HG02678 (cell line): ENCODE measurements at regions not wholly inside any gene's neighbourhood (a gene's known extent, or its start where the extent isn't known, plus 50 kb on each side); places are given as distances from the start of the nearest gene placed in this dataset.
"Not testable (repeated sequence)": the region's sequence is repeated elsewhere in the genome, so short reads cannot be mapped to it uniquely, and the experiment has no call there.

Experiments
- ATAC-seq: cut with Tn5 transposase; IDR thresholded peaks from one replicate; pipeline ENCODE4 v1.9.1; 2021; ENCODE audit warnings: mild to moderate bottlenecking, moderate library complexity; ENCODE audit not compliant: unreplicated experiment

- ATAC-seq = no peak
Observed at GRCh38 chr1:172833954-172834353, 175.1 kb downstream of the FASLG start.

DNA sequence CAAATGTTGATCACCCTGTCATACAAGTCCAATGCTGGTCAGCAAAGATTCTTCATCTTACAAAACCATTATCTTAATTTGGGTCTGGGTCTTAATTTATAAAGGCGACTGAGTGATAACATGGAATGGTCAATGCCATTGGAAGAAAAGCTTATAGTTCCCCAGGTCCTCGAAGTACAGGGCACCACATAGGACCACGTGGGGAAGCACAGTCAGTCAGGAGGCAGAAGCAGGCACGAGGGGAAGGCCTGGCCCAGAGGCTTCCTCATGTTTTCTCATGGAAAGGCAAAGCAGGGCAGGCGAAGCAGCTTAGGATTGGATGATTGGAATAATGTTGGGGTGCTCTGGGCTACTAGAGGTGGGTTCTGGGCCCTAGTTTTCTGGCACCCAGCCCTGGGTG lies 175.7 kb downstream of the FASLG start:
- ATAC-seq = no peak

GRCh38 chr1:172835834-172836233 lies 176.9 kb downstream of the FASLG start:
- ATAC-seq = no peak

GRCh38 chr1:172837816-172838679 lies 179.1 kb downstream of the FASLG start:
- no peak for ATAC-seq

- ATAC-seq = no peak
Observed at GRCh38 chr1:172838680-172839313, 179.9 kb downstream of the FASLG start.

DNA sequence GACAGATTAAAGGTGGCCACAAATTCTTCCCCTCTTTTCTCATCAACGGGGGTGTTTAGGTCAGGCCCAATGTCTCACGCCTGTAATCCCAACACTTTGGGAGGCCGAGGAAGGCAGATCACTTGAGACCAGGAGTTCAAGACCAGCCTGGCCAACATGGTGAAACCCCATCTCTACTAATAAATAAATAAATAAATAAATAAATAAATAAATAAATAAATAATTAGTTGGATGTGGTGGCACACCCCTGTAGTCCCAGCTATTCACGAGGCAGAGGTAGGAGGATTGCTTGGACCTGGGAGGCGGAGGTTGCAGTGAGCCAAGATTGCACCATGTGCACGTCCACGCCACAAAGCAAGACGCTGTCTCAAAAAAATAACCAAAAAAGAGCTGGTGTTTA lies 180.7 kb downstream of the FASLG start:
- not testable (repeated sequence) for ATAC-seq

- ATAC-seq = no peak
Observed at GRCh38 chr1:172843444-172843843, 184.5 kb downstream of the FASLG start.

GRCh38 chr1:172845371-172845770 lies 186.5 kb downstream of the FASLG start:
- no peak for ATAC-seq

GRCh38 chr1:172845865-172846264 lies 187.0 kb downstream of the FASLG start:
- ATAC-seq = no peak

DNA sequence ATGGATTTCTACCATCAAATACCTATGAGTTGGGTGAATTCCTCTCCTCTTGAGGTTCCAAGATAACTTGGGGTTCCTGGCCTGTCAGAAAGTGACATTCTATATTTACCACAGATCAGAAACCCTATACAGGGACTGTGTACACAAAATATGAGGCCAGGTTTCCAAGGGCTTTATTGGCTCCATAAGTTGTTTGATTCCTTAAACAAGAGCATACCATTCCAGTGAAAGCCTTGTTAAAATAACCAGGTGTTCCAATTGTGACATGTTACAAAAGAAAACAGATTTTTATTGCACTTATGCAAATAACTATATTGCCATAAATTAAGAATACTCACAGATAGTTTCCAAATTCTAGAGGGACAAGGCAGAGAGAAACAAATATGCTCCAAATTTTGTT lies 188.9 kb downstream of the FASLG start:
- ATAC-seq = not testable (repeated sequence)

DNA sequence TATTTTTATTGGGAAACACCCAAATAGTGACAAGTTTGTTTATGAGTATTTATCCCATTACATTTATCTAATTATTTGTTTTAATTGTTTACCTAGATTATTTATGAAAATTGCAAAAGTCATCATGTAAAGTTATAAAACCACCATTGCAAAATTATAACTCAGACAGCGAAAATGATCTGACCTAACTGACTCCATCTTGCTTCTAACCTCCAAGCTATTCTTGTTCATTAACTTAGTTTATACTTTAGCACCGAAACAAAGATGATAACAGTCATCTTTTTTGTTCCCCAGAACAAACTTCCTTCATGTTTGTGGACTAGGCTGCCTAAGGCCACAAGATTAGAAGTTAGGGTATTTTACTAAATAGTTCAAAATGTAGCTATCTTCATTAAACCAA lies 190.8 kb downstream of the FASLG start:
- ATAC-seq = no peak

GRCh38 chr1:172851077-172851476 lies 192.2 kb downstream of the FASLG start:
- ATAC-seq = no peak

- no peak for ATAC-seq
Observed at GRCh38 chr1:172851856-172852255, 193.0 kb downstream of the FASLG start.

GRCh38 chr1:172855983-172856382 lies 194.8 kb downstream of the TNFSF18 start:
- ATAC-seq = not testable (repeated sequence)

- no peak for ATAC-seq
Observed at GRCh38 chr1:172863031-172863430, 187.7 kb downstream of the TNFSF18 start.

DNA sequence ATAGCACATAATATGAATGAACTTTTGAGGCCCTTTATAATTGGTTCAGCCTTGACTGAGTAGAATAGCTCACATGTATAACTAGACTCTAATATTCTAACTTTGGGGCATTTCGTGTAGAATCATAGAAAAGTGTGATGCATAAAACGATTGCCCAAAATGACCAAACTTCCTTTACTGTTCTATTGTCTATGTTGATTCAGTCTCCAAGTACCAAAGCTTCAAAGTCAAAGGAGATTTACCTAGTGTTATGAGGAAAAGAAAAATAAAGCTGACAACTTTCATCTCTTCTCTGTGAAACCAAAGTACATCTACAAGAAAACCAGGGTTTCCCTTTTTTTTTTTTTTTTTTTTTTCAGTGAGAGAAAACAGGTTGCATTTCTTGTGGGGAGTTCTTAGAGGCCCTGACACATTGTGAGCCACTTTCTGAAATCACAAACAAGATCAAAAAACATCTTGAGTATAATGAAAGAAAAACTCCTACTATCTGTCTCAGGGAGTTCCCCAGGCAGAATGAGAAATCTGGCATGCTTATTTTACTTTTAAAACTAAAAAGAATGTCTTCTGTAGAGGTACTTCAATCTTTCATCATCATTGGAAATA lies 183.4 kb downstream of the TNFSF18 start:
- ATAC-seq = no peak

- ATAC-seq = no peak
Observed at GRCh38 chr1:172870901-172871606, 179.7 kb downstream of the TNFSF18 start.

DNA sequence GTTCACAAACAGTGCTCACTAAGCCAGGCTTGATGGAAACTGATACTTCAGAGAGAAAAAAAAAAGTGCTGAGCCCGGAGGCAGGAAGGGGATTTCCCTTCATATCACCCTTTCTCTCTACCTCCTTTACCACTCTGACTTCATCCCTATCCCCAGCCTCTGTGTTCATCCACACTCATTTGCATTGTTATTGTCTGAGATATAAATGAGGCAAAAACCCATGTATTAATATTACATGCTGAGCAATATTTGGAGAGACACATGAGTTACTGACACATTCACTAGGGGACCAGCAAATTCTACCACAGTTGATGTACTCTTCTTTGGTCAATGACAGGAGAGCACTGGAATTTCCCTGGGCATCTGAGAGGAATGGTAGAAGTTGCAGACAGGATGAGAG lies 175.8 kb downstream of the TNFSF18 start:
- ATAC-seq = peak; percentile 64

DNA sequence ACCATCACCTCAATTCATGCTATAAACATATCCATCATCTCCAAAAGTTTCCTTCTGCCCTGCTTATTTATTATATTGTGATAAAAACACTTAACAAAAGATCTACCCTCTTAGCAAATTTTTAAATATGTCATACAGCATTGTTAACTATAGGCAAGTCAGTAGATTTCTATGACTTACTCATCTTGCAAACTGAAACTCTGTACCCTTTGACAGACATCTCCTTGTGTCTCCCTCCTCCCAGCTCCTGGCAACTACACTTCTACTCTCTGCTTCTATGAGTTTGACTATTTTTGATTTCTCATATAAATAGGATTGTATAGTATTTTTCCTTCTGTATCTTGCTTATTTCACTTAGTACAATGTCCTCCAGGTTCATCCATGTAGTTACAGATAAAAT lies 174.8 kb downstream of the TNFSF18 start:
- ATAC-seq = no peak

DNA sequence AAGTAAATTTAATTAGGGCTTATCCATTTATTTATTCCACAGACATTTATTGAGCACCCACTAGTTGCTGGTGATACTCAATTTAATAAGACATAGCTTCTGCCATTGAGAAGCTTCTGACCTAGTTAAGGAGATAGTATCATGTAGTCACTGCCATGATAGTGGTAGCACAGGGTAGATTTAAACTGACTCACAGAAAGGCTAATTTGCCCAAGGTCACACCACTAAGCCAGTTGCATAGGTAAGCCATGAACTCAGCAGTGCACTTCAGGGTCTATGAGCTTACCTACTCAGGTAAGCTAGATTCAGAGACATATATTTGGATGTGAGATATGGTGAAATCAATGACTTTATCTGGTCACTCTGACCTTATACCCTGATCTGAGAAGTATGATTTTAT lies 168.4 kb downstream of the TNFSF18 start:
- ATAC-seq = no peak

- no peak for ATAC-seq
Observed at GRCh38 chr1:172882791-172883386, 167.9 kb downstream of the TNFSF18 start.
